GM21619 (cell line): ENCODE measurements at regions not wholly inside any gene's neighbourhood (a gene's known extent, or its start where the extent isn't known, plus 50 kb on each side); places are given as distances from the start of the nearest gene placed in this dataset.
"Not testable (repeated sequence)": the region's sequence is repeated elsewhere in the genome, so short reads cannot be mapped to it uniquely, and the experiment has no call there.

Source experiments
- ATAC-seq: cut with Tn5 transposase; IDR thresholded peaks from one replicate; pipeline ENCODE4 v1.9.1; 2021; ENCODE audit not compliant: unreplicated experiment

GRCh38 chr5:68070591-68071281 is 144.8 kb upstream of the PIK3R1 start:
- peak; percentile 94 for ATAC-seq

GRCh38 chr5:68067976-68068603 is 147.5 kb upstream of the PIK3R1 start:
- no peak for ATAC-seq

- ATAC-seq = no peak
Measured at GRCh38 chr5:68067291-68067690, 148.3 kb upstream of the PIK3R1 start.

GRCh38 chr5:68066277-68066955 is 149.1 kb upstream of the PIK3R1 start:
- no peak for ATAC-seq

GRCh38 chr5:68065321-68065720 is 150.2 kb upstream of the PIK3R1 start:
- ATAC-seq = not testable (repeated sequence)

- ATAC-seq = no peak
Measured at GRCh38 chr5:68060382-68060781, 155.2 kb upstream of the PIK3R1 start.

GRCh38 chr5:68057191-68057590 is 158.4 kb upstream of the PIK3R1 start:
- ATAC-seq = no peak

- ATAC-seq = no peak
Measured at GRCh38 chr5:68055686-68056085, 159.9 kb upstream of the PIK3R1 start.

- ATAC-seq = no peak
Measured at GRCh38 chr5:68054638-68055037, 160.9 kb upstream of the PIK3R1 start.

- no peak for ATAC-seq
Measured at GRCh38 chr5:68053202-68053601, 162.4 kb upstream of the PIK3R1 start.

- ATAC-seq = no peak
Measured at GRCh38 chr5:68049053-68049713, 166.4 kb upstream of the PIK3R1 start.

GRCh38 chr5:68048516-68048915 is 167.0 kb upstream of the PIK3R1 start:
- ATAC-seq = no peak

- ATAC-seq = not testable (repeated sequence)
Measured at GRCh38 chr5:68048054-68048453, 167.5 kb upstream of the PIK3R1 start.

GRCh38 chr5:68047035-68047434 is 168.5 kb upstream of the PIK3R1 start:
- ATAC-seq = no peak

GRCh38 chr5:68046445-68046844 is 169.1 kb upstream of the PIK3R1 start:
- ATAC-seq = no peak

- peak; percentile 96 for ATAC-seq
Measured at GRCh38 chr5:68041293-68041692, 174.3 kb upstream of the PIK3R1 start.

GRCh38 chr5:68037546-68037945 is 178.0 kb upstream of the PIK3R1 start:
- ATAC-seq = no peak

GRCh38 chr5:68033961-68034571 is 181.5 kb upstream of the PIK3R1 start:
- no peak for ATAC-seq

GRCh38 chr5:68033029-68033428 is 182.5 kb upstream of the PIK3R1 start:
- no peak for ATAC-seq

GRCh38 chr5:68032216-68032762 is 183.3 kb upstream of the PIK3R1 start:
- ATAC-seq = no peak

- no peak for ATAC-seq
Measured at GRCh38 chr5:68028131-68028727, 187.3 kb upstream of the PIK3R1 start.
